ENCODE measurements at regions not wholly inside any gene's neighbourhood (a gene's known extent, or its start where the extent isn't known, plus 50 kb on each side); places are given as distances from the start of the nearest gene placed in this dataset.
"Not testable (repeated sequence)": the region's sequence is repeated elsewhere in the genome, so short reads cannot be mapped to it uniquely, and the experiment has no call there.

DNA sequence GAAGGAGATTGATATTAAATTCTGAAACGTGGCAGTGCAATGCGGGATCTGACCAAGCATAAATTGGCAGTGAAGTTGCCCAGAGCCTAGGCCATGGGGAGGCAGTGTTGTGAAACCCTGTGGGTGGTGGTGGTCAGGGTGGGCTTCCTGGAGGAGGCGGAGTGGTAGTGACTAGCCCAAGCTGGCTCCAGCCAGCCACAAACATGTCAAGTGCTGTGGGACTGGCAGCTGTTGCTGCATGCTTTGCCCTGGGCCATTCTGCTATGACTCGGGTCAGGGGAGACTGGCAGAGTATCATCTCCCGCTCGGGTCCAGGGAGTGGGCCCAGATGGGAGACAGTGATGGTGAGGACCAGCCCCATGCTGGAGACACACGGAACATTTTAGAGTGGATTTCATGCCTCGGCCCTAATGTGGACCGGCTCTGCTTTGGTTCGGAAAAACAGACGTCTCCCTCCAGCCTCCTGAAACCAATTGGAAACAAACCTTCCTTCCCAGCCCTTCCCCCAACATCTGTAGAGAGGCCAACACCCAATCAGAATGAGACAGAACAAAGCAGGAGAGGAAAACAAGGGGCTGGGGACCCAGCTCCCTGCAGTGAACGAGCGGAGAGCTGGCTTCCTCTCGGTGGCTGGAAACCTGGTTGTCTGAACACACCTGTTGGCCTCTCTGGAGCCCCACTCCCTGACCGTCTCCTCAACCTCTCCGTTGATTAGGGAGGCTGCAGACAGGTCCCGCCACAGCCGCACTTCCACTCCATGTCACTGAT lies 58.2 kb downstream of the TMEM270 start:
- no peak for DNase-seq

DNA sequence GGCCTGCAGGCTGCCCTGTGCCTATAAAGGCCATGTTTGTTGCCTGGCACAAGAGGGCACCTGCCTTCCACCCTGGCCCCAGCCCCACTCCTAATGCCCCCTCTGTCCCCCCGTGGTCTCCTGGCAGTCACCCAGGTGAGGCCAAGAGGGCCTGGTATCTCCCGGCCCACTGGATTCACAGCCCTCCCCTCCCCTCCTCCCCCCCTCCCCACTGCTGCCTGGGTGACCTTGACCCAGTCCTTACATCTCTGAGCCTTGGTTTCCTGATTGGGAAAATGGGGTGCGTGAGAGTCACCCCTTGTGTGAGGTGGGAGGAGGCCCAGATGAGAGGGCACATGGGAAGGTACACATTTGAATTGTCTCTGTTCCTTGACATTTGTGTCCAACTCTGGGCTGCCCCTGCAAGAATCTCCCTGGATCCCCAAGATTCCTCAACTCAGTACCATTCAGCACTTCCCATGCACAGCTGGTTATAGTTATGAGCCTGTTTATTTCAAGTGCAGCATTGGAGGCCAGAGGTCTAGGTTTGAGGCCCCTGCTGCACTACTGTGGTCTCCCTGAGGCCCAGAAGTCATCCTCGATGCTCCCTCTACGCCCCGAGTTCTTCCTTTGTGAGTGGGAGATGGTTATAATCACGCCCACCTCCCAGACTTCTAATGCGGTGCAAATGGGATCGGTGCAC lies 58.9 kb downstream of the TMEM270 start:
- DNase-seq: no peak

DNA sequence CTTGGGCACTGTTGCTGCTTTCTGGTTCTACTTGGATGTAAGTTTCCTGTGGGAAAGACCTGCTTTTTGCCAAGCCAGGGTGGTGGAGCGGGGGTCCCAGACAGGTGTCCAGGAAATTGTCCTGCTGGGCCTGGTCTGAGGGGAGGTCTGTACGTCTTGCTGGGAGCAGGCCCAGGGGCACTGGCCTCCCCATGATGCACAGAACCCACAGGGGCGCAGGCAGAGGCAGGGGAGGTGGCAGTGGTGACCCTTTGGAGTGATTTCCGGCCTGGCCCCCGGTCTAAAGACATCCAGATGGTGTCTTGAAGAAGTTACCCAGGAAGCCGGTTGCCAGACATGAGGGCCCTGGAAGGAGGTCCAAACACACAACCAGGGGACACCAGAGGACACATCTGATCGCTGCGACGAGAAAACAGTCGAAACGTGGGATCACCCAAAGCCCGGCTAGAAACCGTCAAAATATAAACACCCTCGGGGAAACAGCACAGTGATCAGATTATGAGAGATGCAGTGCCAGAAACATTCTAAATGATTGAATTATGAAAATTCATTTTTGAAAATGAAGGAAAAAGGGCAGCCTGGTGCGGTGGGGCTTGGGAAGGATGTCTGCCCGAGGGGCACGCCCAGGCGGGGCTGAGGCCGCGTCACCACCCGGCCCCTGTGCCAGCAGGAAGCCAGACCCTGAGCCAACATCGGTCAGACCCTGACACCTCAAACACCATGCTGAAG lies 59.6 kb downstream of the TMEM270 start:
- no peak for DNase-seq

DNA sequence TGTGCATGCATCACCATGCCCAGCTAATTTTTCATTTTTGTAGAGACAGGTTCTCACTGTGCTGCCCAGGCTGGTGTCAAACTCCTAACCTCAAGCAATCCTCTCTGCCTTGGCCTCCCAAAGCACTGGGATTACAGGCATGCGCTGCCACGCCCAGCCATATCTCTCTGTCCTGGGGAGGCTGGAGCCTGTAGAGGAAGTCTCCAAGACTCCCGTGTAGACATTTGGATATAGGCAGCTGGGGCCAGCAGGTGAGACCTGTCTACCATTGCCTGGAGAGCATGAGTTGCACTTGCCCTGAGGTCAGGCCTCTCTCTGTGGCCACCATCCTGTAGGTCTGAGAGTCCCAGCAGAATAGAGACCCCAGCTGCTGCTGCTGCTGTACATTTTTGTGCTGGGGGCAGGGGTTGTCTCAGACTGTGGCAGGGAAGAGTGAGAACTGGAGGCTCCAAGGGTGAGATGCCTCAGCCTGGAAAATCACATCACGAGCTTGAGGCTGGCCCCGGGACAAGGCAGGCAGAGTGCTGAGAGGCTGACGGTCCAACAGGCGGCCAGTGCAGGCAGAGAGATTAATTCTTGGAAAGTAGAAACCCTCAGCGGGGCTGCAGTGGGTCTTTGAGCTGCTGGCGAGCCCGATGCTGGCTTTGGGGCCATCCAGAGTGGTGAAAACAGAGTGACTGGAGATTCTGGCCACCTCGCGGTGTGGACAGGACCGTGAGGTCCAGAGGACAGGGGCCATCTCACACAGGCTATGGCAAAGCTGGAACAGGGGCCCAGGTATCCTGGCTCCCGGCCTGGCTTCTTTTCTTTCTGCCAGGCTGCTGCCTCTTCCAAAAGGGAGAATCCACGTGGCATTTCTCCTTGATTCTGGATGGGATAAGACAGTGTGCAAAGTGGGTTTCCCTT lies 60.9 kb downstream of the TMEM270 start:
- DNase-seq: no peak

DNA sequence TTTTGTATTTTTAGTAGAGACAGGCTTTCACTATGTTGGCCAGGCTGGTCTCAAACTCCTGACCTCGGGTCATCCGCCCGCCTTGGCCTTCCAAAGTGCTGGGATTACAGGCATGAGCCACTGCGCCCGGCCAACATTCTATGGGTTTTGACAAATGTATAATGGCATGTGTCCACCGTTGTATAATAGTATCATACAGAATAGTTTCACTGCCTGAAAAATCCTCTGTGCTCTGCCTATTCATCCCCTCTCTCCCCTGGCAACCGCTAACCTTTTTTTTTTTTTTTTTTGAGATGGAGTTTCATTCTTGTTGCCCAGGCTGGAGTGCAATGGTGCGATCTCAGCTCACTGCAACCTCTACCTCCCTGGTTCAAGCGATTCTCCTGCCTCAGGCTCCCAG lies 67.7 kb downstream of the TMEM270 start:
- DNase-seq: not testable (repeated sequence)

DNA sequence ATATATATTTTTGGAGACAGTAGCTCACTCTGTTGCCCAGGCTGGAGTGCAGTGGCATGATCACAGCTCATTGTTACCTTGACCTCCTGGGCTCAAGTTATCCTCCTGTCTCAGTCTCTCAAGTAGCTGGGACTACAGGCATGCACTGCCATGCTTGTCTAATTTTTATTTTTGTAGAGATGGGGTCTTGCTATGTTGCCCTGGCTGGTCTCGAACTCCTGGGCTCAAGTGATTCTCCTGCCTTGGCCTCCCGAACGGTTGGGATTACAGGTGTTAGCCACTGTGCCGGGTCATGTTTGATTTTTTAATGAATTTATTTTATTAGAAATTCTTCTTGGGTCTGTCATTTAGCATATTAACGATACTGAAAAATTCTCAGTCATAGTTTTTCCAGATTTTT lies 70.5 kb downstream of the TMEM270 start:
- no peak for DNase-seq

DNA sequence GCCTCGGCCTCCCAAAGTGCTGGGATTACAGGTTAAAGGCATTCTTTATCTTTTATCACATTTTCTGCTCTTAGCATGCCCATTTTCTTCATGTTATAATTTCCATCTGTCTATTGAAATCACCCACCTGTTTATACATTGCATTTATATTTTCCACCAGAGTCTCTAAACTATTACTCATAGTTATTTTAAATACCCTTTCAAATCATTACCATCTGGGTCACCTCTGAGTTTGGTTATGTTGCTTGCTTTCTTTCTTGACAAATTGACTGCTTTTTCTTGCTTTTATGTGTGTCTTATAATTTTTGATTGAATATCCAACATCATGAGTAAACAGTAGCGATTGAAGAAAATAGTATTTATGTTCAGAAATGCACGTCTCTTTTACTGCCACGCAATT lies 71.4 kb downstream of the TMEM270 start:
- DNase-seq: no peak

DNA sequence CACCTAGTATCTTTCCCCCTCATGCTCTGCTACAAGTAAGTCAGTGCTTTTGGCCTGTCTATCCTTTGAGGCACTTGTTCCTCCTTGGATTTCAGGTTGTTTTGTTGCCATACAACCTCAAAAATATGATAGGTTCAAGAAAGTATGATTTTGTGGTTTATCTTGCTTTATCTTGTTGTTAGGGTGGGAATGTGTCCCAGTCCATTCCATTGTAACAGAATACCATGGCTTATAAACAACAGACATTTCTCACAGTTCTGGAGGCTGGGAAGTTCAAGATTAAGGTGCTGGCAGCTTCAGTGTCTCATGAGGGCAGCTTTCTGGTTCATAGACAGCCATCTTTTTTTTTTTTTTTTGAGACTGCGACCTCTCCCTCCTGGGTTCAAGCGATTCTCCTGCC lies 72.1 kb downstream of the TMEM270 start:
- DNase-seq: no peak

DNA sequence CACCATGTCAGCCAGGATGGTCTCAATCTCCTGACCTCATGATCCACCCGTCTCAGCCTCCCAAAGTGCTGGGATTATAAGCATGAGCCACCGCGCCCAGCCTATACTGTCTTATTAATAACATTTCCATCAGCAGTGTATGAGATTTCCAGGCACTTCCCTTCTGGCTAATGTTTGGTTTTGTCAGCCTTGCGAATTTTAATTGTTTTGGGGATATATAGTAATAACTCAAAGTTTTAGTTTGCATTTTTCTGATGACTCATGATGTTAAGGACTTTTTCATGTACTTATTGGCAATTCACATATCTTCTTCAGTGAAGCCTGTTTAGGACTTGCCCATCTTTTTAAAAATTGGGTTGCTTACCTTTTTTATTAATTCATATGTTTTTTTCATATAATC lies 76.0 kb downstream of the TMEM270 start:
- DNase-seq: no peak

DNA sequence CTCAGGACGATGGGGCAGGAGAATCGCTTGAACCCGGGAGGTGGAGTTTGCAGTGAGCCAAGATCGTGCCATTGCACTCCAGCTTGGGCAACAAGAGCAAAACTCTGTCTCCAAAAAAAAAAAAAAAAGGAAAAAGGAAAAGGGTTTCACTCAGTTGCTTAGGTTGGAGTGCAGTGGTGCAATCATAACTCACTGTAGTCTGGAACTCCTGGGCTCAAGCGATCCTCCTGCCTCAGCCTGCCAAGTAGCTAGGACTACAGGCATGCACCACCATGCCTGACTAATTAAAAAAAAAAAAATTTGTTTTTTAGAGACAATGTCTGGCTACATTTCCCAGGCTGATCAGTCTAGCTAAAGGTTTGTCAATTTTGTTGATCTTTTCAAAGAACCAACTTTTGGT lies 76.7 kb downstream of the TMEM270 start:
- not testable (repeated sequence) for DNase-seq

DNA sequence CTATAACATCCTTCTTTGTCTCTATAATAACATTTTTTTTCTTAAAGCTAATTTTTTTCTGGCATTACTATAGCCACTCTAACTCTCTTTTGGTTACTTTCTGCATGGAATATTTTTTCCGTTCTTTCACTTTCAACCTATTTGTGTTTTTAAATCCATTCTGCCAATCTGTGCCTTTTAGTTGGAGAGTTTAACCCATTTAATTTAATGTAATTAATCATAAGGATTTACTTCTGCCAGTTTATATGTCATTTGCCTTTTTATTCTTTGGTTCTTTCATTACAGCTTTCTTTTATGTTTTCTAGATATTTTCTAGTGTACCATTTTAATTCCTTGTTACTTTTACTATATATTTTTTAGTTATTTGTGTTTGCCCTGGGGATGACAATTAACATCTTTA lies 78.6 kb downstream of the TMEM270 start:
- DNase-seq: no peak

DNA sequence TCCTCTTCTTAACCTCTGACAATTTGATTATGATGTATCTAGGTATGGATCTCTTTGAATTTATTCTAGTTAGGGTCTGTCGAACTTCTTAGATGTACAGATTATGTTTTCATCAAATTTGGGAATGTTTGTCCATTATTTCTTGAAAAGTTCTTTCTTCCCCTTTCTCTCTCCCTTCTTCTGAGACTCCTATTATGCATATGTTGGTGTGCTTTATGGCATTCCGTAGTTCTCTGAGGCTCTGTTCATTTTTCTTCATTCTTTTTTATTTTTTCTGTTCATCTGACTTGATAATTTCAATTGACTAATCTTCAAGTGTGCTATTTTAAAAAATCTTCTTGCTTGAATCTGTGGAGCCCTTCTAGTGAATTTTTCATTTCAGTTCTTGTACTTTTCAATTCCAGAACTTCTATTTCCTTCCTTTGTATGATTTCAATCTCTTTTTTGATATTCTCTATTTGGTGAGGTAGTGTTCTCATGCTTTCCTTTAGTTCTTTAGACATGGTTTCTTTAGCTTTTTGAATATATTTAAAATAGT lies 79.8 kb downstream of the TMEM270 start:
- no peak for DNase-seq

DNA sequence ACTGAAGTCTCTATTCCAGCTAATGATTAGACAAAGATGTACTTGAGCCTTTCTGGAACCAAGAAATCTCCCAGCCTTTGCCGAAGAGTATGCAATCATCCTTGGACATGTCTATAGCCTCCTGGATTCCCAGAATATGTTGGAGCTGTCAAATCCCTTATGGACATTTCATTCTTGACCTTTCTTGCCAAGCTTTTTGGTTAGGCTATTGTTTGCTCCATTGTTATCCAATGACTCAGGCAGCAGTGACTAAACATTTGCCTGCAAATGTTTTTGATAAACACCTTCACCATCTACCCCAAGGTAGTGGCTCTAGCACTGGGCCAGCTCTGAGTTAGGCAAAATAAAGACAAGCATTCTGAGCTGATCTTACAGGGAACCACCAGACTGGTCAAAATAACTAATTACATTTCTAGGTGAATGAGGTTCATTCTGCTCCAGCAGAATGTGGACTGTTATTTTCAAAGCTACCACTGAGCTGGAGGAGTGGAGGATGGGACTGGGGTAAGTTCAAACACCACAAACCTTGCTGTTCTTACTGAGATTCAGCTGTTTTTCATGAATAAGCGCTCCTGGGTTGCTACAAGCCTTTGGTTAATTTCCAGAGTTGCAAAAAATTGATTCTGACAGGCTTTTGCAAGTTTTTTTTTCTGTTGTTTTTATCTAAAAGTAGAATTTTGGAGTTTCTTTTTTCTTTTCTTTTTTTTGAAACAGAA lies 81.0 kb downstream of the TMEM270 start:
- no peak for DNase-seq

DNA sequence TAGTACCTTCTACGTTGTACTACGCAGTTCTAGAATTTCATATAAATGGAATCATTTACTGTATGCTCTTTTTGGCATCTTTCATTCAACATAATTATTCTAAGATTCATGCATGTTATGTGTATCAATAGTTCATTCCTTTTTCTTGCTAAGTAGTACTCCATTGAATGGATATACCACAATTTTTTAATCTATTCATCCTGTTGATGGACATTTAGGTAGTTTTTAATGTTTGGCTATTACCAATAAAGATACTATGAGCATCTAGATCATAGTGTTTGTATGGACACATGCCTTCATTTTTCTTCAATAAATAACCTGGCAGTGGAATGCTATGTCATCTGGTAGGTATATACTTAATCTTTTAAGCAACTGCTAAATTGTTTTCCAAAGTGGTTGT lies 83.0 kb upstream of the ELN start:
- DNase-seq: no peak

DNA sequence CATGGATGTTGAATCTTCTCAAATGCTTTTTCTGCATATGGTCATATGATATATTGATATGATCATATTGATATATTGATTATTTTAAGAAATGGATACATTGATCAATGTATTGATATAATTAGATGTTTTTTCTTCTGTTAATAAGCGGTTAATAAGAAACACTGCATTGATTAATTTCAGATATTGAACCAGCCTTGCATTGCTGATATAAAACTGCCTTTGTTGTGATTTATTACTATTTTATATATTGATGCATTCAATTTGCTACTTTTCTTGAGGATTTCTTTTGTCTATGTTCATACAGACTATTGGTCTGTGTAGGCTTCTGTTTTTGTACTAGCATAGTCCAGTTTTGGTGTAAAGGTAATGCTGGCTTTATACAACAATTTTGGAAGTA lies 79.7 kb upstream of the ELN start:
- DNase-seq: no peak

DNA sequence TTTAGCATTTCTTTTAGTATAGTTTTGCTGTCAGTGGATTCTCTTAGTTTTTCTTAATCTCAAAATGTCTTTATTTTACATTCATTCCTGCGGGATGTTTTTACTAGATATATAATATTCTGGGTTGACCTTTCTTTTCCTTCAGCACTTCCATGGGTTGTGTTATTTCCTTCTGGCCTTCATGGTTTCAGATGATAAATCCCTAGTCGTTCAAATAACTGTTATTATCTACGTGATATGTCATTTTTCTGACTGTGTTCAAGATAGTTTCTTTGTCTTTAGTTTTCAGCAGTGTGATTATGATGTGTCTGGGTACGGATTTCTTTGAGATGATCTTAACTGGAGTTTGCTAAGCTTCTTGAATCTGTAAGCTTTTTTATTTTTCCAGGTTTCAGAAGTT lies 75.7 kb upstream of the ELN start:
- DNase-seq: no peak

DNA sequence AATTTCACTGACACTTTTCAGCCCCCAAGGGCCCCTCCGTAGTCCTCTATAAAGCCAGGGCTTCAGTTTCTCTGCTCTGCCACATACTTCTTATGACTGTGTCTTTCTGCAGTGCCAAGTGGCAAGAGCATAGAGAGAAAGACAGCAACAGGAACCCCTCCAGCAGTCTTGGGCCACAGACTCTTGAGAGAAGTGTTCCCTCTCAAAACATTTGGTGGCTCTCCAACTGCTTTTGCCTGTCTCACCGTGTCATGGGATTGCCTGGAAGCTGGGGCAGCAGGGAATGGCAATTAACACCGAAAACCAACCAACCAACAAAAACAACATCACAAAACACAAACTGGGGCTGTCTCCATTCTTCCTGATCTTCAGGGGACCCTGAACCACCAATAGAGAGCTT lies 73.8 kb upstream of the ELN start:
- no peak for DNase-seq

DNA sequence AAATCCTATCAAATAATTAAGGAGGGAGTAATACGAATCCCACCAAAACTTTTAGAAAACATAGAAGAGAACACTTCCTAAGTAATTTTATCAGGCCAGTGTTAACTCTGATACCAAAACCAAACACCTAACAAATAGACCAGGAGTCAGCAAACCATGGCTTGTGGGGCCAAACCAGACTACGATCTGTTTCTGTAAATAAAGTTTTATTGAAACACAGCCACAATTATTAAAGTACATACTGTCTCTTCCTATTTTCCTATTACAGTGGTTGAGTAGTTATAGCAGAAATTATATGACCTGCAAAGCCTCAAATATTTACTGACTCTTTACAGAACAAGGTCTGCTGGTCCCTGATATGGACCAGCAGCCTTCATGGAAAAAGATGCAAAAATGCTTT lies 73.1 kb upstream of the ELN start:
- DNase-seq: no peak

DNA sequence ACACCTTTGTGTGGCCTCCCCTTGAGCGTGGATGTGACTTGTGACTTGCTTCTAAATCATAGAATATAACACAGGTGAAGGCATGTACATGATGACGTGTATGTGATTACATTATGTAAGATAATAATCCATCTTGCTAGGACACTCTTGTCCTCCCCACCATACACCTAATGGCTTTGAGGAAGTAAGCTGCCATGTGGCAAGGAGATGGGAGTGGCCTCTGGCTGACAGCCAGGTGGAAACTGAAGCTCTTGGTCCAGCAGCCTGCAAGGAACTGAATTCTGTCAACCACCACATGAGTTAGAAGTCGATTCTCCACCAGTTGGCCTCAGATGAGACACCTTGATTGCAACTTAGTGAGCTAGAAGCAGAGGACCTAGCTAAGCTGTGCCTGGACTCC lies 67.4 kb upstream of the ELN start:
- DNase-seq: no peak

DNA sequence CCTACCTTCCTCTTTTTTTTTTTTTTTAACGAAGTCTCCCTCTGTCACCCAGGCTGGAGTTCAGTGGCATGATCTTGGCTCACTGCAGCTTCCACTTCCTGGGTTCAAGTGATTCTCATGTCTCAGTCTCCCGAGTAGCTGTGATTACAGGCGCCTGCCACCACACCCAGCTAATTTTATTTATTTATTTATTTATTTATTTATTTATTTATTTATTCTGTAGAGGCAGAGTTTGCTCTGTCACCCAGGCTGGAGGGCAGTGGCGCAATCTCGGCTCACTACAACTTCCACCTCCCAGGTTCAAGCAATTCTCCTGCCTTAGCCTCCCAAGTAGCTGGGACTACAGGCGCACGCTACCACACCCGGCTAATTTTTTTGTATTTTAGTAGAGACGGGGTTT lies 66.0 kb upstream of the ELN start:
- not testable (repeated sequence) for DNase-seq

DNA sequence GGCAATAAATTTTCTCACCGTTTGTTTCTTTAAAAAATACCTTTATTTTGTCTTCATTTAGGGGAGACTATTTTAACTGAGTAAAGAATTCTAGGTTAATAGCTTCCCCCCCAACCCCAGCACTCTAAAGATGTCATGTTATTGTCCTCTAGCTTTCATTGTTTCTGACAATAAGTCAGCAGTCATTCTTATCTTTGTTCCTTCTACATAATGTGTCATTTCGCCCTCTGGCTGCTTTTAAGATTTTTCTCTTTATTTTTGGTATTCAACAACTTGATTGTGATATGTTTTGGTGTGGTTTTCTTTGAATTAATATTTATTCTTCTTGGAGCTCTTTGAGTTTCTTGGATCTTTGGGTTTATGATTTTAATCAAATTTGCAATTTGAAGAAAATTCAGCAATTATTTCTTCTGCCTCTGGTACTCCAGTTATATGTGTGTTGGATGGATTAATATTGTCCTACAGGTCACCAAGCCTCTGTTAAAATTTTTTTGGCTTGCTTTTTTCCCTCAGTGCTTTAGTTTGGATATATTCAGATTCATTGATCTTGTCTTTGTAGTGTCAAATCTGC lies 64.6 kb upstream of the ELN start:
- DNase-seq: no peak

DNA sequence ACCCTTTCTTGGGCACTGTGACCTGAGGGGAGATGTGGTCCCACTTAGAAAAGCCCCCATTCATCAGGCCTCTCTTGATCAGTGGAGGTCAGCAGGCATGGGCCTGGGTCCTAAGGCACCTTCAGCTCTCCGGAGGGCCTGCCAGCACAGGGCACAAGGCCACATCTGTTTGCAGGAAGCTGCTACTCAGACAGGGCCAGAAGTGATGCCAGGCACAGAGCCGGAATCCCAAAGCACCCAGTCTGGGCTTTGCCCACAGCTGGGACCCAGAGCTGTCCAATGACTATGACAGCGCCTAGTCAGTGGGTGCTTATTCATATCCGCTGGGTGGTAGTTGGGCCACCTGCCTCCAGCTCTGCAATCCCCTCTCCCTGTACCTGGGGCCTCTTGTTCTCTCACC lies 63.2 kb upstream of the ELN start:
- DNase-seq: no peak

Measured in NCI-H1092 treated with DMSO at 0.1 percent for 48 hours (cell line).